ENCODE measurements at regions not wholly inside any gene's neighbourhood (a gene's known extent, or its start where the extent isn't known, plus 50 kb on each side); places are given as distances from the start of the nearest gene placed in this dataset.

- TF ChIP-seq POLR2AphosphoS5 (IDR thresholded peaks at IDR 0.05; ENCODE audit: low read depth, low read length), result no peak
- no peak for TF ChIP-seq SIN3A (IDR thresholded peaks at IDR 0.05; ENCODE audit: borderline replicate concordance, insufficient read depth, low read depth, low read length)
- no peak for TF ChIP-seq REST (IDR thresholded peaks at IDR 0.05; ENCODE audit: insufficient read depth in 1 of 2, low read depth in 2 of 2, low read length in 1 of 2)
- no peak for TF ChIP-seq TCF7L2 (IDR thresholded peaks at IDR 0.05; ENCODE audit: low read depth, low read length)
- no peak for TF ChIP-seq CTCF (IDR thresholded peaks at IDR 0.05)
- ATAC-seq (no peak), DNase-seq (ENCODE audit: low read depth, low spot score) (no peak)
- BruUV-seq (replicated peaks), result no TSS peak
- Histone ChIP-seq H3K9me3 (ENCODE audit: control insufficient read depth, insufficient read depth, low read depth, low read length) (no peaks in the 10 kb centered on the region), H3K27me3 (ENCODE audit: control insufficient read depth, insufficient read depth, low read length) (no peaks in the 10 kb centered on the region), H3K27ac (ENCODE audit: low read length) (no peak overlapping the region), H3K36me3 (ENCODE audit: control insufficient read depth, insufficient read depth, low read length) (no peaks in the 10 kb centered on the region), H3K4me3 (ENCODE audit: low read depth in 2 of 2, low read length in 2 of 2) (no peak overlapping the region), H3K4me1 (ENCODE audit: control insufficient read depth, insufficient read depth, low read length) (no peaks in the 10 kb centered on the region)
- intact Hi-C loops (cut with micrococcal nuclease; ENCODE audit: unreplicated experiment), result no loop called here
- ChIA-PET CTCF (interaction anchor here (0.6 kb wide), 1 partner anchor 99 kb away, joined by 6 read pairs; no protein-coding TSS in a partner anchor), POLR2A (no interaction called here)
- in situ Hi-C loops (cut with HindIII; ENCODE audit: low pct_unique_long_range_greater_than_20kb, low sequenced_read_pairs), result no loop called here
These were observed 295.7 kb upstream of the TRIB2 start for GRCh38 chr2:12421046-12421445.

- no TSS peak for BruUV-seq (replicated peaks)
- TF ChIP-seq POLR2AphosphoS5 (IDR thresholded peaks at IDR 0.05; ENCODE audit: low read depth, low read length), result no peak
- no peak for TF ChIP-seq TCF7L2 (IDR thresholded peaks at IDR 0.05; ENCODE audit: low read depth, low read length)
- no peak for TF ChIP-seq SIN3A (IDR thresholded peaks at IDR 0.05; ENCODE audit: borderline replicate concordance, insufficient read depth, low read depth, low read length)
- no peak for TF ChIP-seq CTCF (IDR thresholded peaks at IDR 0.05)
- no peak for TF ChIP-seq REST (IDR thresholded peaks at IDR 0.05; ENCODE audit: insufficient read depth in 1 of 2, low read depth in 2 of 2, low read length in 1 of 2)
- CTCF ChIA-PET, result no interaction called here
- no peak for DNase-seq (ENCODE audit: low read depth, low spot score)
- POLR2A ChIA-PET, result no interaction called here
- intact Hi-C loops (cut with micrococcal nuclease; ENCODE audit: unreplicated experiment) (no loop called here), in situ Hi-C loops (cut with HindIII; ENCODE audit: low pct_unique_long_range_greater_than_20kb, low sequenced_read_pairs) (no loop called here)
- no peaks in the 10 kb centered on the region for H3K36me3 ChIP-seq (ENCODE audit: control insufficient read depth, insufficient read depth, low read length)
- no peak overlapping the region for H3K27ac ChIP-seq (ENCODE audit: low read length)
- no peaks in the 10 kb centered on the region; the same call in 1 of the 2 replicates for H3K4me1 ChIP-seq (ENCODE audit: control insufficient read depth, insufficient read depth, low read length)
- H3K27me3 ChIP-seq (ENCODE audit: control insufficient read depth, insufficient read depth, low read length), result no peaks in the 10 kb centered on the region
- ATAC-seq, result no peak
- no peak overlapping the region for H3K4me3 ChIP-seq (ENCODE audit: low read depth in 2 of 2, low read length in 2 of 2)
- H3K9me3 ChIP-seq (ENCODE audit: control insufficient read depth, insufficient read depth, low read depth, low read length), result no peaks in the 10 kb centered on the region
These were observed 292.5 kb upstream of the TRIB2 start for GRCh38 chr2:12424219-12424618.

Measured in Panc1 (cell line).